Keratinocyte (primary cell): ENCODE measurements at regions not wholly inside any gene's neighbourhood (a gene's known extent, or its start where the extent isn't known, plus 50 kb on each side); places are given as distances from the start of the nearest gene placed in this dataset.

Source experiments
- CTCF ChIP-seq, 3 experiments: IDR thresholded peaks in 1 of 3; conservative IDR thresholded peaks in 1 of 3; optimal IDR thresholded peaks in 1 of 3; 2 replicates in 2 of 3; 3 replicates in 1 of 3; pipeline versions ENCODE3 to v1.5.1; 2011; ENCODE audit warnings: low read length in 3 of 3, mild to moderate bottlenecking in 3 of 3, moderate library complexity in 2 of 3, control low read depth in 1 of 3, inconsistent platforms in 1 of 3; ENCODE audit not compliant: insufficient read depth in 2 of 3; ENCODE audit errors: extremely low read depth in 1 of 3
- EZH2 ChIP-seq: IDR thresholded peaks from one replicate; pipeline ENCODE4 v1.6.1; 2012; ENCODE audit warnings: inconsistent platforms, mild to moderate bottlenecking, low read length, moderate library complexity

- no peak for TF ChIP-seq CTCF (optimal IDR thresholded peaks at IDR 0.05 in 1 of 3, IDR thresholded peaks at IDR 0.05 in 1 of 3, conservative IDR thresholded peaks at IDR 0.05 in 1 of 3; ENCODE audit: extremely low read depth in 1 of 3, insufficient read depth in 2 of 3, low read length in 3 of 3)
- no peak for TF ChIP-seq EZH2
These were observed 1533.3 kb downstream of the SLITRK5 start for GRCh38 chr13:89204435-89204834.
